OCI-LY7 (cell line): ENCODE measurements at regions not wholly inside any gene's neighbourhood (a gene's known extent, or its start where the extent isn't known, plus 50 kb on each side); places are given as distances from the start of the nearest gene placed in this dataset.

Experiments
- BruUV-seq: library from RNA; stranded (reverse); fragments of 400-500 nt; replicated peaks from 2 replicates; lab custom pipeline; 2021; lab: Mats Ljungman, UMichigan
- CTCF ChIA-PET: fragments of 300-600 bp; sonication (Branson Sonifier 250); formaldehyde crosslinking; loops from one replicate; lab custom pipeline; 2022; ENCODE audit warnings: antibody characterized with exemption; ENCODE audit not compliant: unreplicated experiment; lab: Charles Lee
- POLR2A ChIA-PET: fragments of 300-600 bp; sonication (Branson Sonifier 250); formaldehyde crosslinking; loops from one replicate; lab custom pipeline; 2022; ENCODE audit warnings: antibody characterized with exemption; lab: Charles Lee
- DNase-seq: peaks from one replicate; pipeline ENCODE4 v3.0.0-alpha.2; 2015; ENCODE audit warnings: low spot score
- H2AFZ ChIP-seq: fragments of 200-600 bp; sonication (generic), shearing (Covaris generic); 2 replicates; pipeline ENCODE4 v1.6.1; 2014; ENCODE audit warnings: mild to moderate bottlenecking, antibody characterized with exemption, low read length, moderate library complexity
- H3K27ac ChIP-seq: fragments of 200-600 bp; sonication (generic); 2 replicates; pipeline ENCODE4 v1.5.1; 2014; ENCODE audit warnings: mixed run types, low read depth, mild to moderate bottlenecking, moderate library complexity, low read length, inconsistent platforms; ENCODE audit not compliant: poor library complexity, severe bottlenecking
- H3K36me3 ChIP-seq: fragments of 200-600 bp; sonication (generic); 2 replicates; pipeline ENCODE4 v1.6.1; 2014; ENCODE audit warnings: mild to moderate bottlenecking, antibody characterized with exemption, low read length, moderate library complexity, mixed read lengths; ENCODE audit not compliant: insufficient read depth
- H3K4me1 ChIP-seq: fragments of 200-600 bp; sonication (generic); 2 replicates; pipeline ENCODE4 v1.5.1; 2014; ENCODE audit warnings: mild to moderate bottlenecking, low read length; ENCODE audit not compliant: insufficient read depth, poor library complexity, severe bottlenecking
- H3K4me2 ChIP-seq: fragments of 200-600 bp; sonication (generic); 2 replicates; pipeline ENCODE4 v1.6.1; 2014; ENCODE audit warnings: mild to moderate bottlenecking, low read length
- H3K4me3 ChIP-seq: fragments of 200-600 bp; sonication (generic); 2 replicates; pipeline ENCODE4 v1.5.1; 2014; ENCODE audit warnings: mild to moderate bottlenecking, low read depth, low read length; ENCODE audit not compliant: poor library complexity, severe bottlenecking
- H3K79me2 ChIP-seq: fragments of 200-600 bp; sonication (generic); 2 replicates; pipeline ENCODE4 v1.6.1; 2016; ENCODE audit warnings: low read depth, mild to moderate bottlenecking, low read length, moderate library complexity, mixed read lengths; ENCODE audit not compliant: insufficient read depth
- H3K9me2 ChIP-seq: fragments of 200-600 bp; sonication (generic); 2 replicates; pipeline ENCODE4 v1.6.1; 2016; ENCODE audit warnings: mild to moderate bottlenecking, low read length, mixed read lengths; ENCODE audit not compliant: insufficient read depth
- H3K9me3 ChIP-seq: fragments of 200-600 bp; sonication (generic); 2 replicates; pipeline ENCODE4 v1.6.1; 2014; ENCODE audit warnings: mild to moderate bottlenecking, mixed run types, low read length, mixed read lengths
- H4K20me1 ChIP-seq: fragments of 200-600 bp; sonication (generic); 2 replicates; pipeline ENCODE4 v1.6.1; 2014; ENCODE audit warnings: mild to moderate bottlenecking, antibody characterized with exemption, low read length, moderate library complexity, mixed read lengths; ENCODE audit not compliant: insufficient read depth
- EZH2phosphoT487 ChIP-seq: fragments of 200-600 bp; sonication (generic); IDR thresholded peaks from 2 replicates; pipeline ENCODE4 v1.6.1; 2018; ENCODE audit warnings: low read depth, borderline replicate concordance, mild to moderate bottlenecking, mixed run types, antibody characterized with exemption, low read length, moderate library complexity, mixed read lengths
- intact Hi-C: fragments of 100-400 bp; cut with micrococcal nuclease; formaldehyde crosslinking; loops from one replicate; pipeline ENCODE4 v1.10.0; 2022; ENCODE audit not compliant: unreplicated experiment
- TF ChIP-seq, protein P1 (sequence below): fragments of 200-600 bp; sonication (generic); conservative IDR thresholded peaks from 2 replicates; pipeline ENCODE4 v1.5.1; 2014; ENCODE audit warnings: mild to moderate bottlenecking, antibody characterized with exemption, low read length, moderate library complexity, mixed read lengths

DNA sequence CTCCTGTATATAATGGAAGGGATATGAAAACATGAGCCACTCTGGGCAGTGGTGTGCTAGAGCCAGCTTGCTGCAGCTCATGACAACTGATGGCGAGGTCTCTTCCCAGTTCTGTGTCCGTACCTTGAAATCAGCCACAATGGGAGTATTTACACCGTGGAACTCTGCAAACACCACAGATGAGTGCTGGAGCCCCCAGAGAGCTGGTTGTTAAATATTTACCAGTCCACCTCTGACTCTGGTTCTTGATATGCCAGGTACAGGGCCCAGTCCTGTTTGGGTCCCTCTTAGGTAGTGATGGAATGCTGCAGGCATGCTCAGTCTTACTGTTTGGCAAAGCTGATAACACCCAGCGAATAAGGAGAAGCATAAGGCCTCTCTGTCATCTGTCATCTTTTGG is 116.1 kb upstream of the GLI2 start:
- intact Hi-C loops = no loop called here

DNA sequence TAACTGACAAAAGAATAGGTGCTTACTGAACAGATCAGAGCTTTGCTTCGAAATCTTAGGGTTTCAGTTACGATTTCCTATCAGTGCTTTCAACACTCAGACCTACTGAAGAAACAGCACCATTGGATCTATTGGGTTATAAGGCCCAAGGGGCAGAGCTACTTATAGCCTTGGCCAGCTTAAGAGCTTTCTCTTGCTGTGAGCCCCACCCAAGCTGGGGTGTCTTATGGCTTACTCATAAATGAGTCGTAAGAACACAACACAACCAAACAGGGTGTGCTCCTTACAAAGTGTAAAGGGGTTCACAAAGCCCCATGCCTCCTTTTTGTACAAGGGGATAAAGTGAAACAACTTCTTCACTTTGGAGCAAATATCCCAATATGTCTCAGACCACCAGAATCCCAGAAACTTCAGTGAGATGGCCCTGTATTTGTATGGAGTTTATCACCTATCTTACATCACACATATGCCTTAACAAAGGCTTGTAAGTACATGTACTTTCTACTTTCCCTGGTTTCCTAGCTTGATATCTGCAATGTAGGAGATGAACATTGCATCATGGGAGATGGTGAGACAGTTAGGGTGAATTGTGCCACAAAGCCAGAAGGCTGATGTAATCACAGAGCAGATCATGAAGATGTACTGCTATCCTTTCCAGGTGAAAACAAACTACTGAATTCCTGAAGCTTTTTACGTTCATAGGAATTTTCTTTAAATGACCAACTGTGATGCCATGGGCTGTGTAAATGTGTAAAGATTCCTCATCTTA is 115.5 kb upstream of the GLI2 start:
- no peak overlapping the region for H3K27ac ChIP-seq
- H3K36me3 ChIP-seq = no peaks in the 10 kb centered on the region
- no peaks in the 10 kb centered on the region for H3K9me2 ChIP-seq
- intact Hi-C loops = no loop called here
- CTCF ChIA-PET = no interaction called here
- H3K4me2 ChIP-seq = no peak overlapping the region
- no peaks in the 10 kb centered on the region for H3K9me3 ChIP-seq
- H4K20me1 ChIP-seq = no peaks in the 10 kb centered on the region
- H2AFZ ChIP-seq = no peak overlapping the region
- no peak for DNase-seq
- no peaks in the 10 kb centered on the region for H3K4me1 ChIP-seq
- H3K4me3 ChIP-seq = no peak overlapping the region
- TF ChIP-seq EZH2phosphoT487 = no peak
- TF ChIP-seq, protein P1, sequence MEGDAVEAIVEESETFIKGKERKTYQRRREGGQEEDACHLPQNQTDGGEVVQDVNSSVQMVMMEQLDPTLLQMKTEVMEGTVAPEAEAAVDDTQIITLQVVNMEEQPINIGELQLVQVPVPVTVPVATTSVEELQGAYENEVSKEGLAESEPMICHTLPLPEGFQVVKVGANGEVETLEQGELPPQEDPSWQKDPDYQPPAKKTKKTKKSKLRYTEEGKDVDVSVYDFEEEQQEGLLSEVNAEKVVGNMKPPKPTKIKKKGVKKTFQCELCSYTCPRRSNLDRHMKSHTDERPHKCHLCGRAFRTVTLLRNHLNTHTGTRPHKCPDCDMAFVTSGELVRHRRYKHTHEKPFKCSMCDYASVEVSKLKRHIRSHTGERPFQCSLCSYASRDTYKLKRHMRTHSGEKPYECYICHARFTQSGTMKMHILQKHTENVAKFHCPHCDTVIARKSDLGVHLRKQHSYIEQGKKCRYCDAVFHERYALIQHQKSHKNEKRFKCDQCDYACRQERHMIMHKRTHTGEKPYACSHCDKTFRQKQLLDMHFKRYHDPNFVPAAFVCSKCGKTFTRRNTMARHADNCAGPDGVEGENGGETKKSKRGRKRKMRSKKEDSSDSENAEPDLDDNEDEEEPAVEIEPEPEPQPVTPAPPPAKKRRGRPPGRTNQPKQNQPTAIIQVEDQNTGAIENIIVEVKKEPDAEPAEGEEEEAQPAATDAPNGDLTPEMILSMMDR = no peak
- no peaks in the 10 kb centered on the region for H3K79me2 ChIP-seq
- BruUV-seq = no TSS peak
- POLR2A ChIA-PET = no interaction called here

More for the DNA sequence above, 116.1 kb upstream of the GLI2 start:
- DNase-seq = no peak
- no peaks in the 10 kb centered on the region for H3K9me3 ChIP-seq
- no peaks in the 10 kb centered on the region for H3K36me3 ChIP-seq
- H2AFZ ChIP-seq = no peak overlapping the region
- POLR2A ChIA-PET = no interaction called here
- H3K79me2 ChIP-seq = no peaks in the 10 kb centered on the region
- CTCF ChIA-PET = no interaction called here
- no TSS peak for BruUV-seq
- H3K4me1 ChIP-seq = no peaks in the 10 kb centered on the region
- H3K4me3 ChIP-seq = no peak overlapping the region
- no peaks in the 10 kb centered on the region for H4K20me1 ChIP-seq
- no peak overlapping the region for H3K27ac ChIP-seq
- no peaks in the 10 kb centered on the region for H3K9me2 ChIP-seq
- H3K4me2 ChIP-seq = no peak overlapping the region
- no peak for TF ChIP-seq EZH2phosphoT487
- TF ChIP-seq, protein P1 = no peak

DNA sequence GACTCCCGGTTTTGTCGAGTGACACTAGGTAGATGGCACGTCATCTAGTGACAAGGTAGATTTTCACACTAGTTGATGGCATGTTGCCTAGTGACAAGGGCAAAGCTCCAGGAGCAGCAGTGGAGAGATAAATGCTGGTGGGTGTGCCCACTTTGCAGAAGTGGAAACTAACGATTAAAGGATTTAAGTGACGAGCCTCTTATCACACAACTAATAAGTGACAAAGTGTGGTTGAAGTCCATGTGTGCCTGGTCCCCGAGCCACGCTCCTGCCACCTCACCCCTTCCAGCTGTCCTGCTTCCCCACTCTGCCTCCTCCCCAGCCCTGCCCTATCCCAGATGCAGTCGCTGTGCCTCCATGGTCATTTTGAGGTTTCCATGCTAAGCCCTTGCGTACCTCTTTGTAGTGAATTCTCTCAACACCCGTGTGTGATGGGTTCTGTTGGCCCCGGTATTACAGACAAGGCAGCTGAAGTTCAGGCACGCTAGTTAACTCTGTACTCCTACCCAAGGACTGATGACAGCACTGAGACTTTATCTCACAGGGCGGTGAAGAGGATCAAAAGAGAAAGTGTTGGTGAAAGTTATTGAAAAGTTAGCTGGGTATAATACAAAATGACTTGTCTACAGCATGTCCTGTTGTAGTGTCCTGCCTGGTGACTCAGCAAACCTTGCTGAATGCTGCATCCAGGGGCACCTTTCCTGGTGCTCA is 113.4 kb upstream of the GLI2 start:
- Histone ChIP-seq H3K9me2 (no peaks in the 10 kb centered on the region), H3K79me2 (no peaks in the 10 kb centered on the region), H4K20me1 (no peaks in the 10 kb centered on the region), H2AFZ (no peak overlapping the region), H3K4me2 (no peak overlapping the region), H3K4me3 (no peak overlapping the region), H3K36me3 (no peaks in the 10 kb centered on the region), H3K4me1 (no peaks in the 10 kb centered on the region), H3K9me3 (no peaks in the 10 kb centered on the region), H3K27ac (no peak overlapping the region)
- no TSS peak for BruUV-seq
- DNase-seq = no peak
- intact Hi-C loops = no loop called here
- ChIA-PET POLR2A (no interaction called here), CTCF (no interaction called here)
- TF ChIP-seq, protein P1 = no peak
- TF ChIP-seq EZH2phosphoT487 = no peak
